Right atrium auricular region (tissue), 2 donors: ENCODE measurements at regions not wholly inside any gene's neighbourhood (a gene's known extent, or its start where the extent isn't known, plus 50 kb on each side); places are given as distances from the start of the nearest gene placed in this dataset.

Experiments used
- DNase-seq: peaks from one replicate; pipeline ENCODE4 v3.0.0-alpha.2; 2019; ENCODE audit warnings: low spot score
- H3K27ac ChIP-seq, 2 donors: fragments of 200-600 bp; sonication (generic); 1 replicate in 1 of 2; 2 replicates in 1 of 2; pipeline ENCODE4 v1.5.1; 2016 to 2019
- H3K27me3 ChIP-seq, 2 donors: fragments of 200-600 bp; sonication (generic); one replicate each; pipeline versions ENCODE4 v1.5.1 to v1.6.0; 2017 to 2019
- H3K36me3 ChIP-seq: fragments of 200-600 bp; sonication (generic); one replicate; pipeline ENCODE4 v1.5.1; 2016
- H3K4me1 ChIP-seq, 2 donors: fragments of 200-600 bp; sonication (generic); one replicate each; pipeline versions ENCODE4 v1.5.1 to v1.6.0; 2017 to 2019
- H3K4me3 ChIP-seq, 2 donors: fragments of 200-600 bp; sonication (generic); 1 replicate in 1 of 2; 2 replicates in 1 of 2; pipeline ENCODE4 v1.5.1; 2017 to 2019; ENCODE audit warnings: mild to moderate bottlenecking in 1 of 2, moderate library complexity in 1 of 2
- H3K9me3 ChIP-seq, 2 donors: fragments of 200-600 bp; sonication (generic); one replicate each; pipeline ENCODE4 v1.5.1; 2019
- CTCF ChIP-seq, 2 donors: fragments of 200-600 bp; sonication (generic); IDR thresholded peaks; one replicate each; pipeline ENCODE4 v1.5.1; 2019; ENCODE audit warnings: antibody characterized with exemption in 2 of 2

GRCh38 chr2:122156176-122156890 is 400.9 kb downstream of the TSN start:
- TF ChIP-seq CTCF (IDR thresholded peaks at IDR 0.05), result no peak
- Histone ChIP-seq H3K27ac (no peak overlapping the region), H3K27me3 (no peaks in the 10 kb centered on the region), H3K9me3 (no peaks in the 10 kb centered on the region), H3K36me3 (no peaks in the 10 kb centered on the region), H3K4me1 (no peaks in the 10 kb centered on the region), H3K4me3 (no peak overlapping the region)
- DNase-seq, result no peak

GRCh38 chr2:122157158-122157557 is 401.7 kb downstream of the TSN start:
- TF ChIP-seq CTCF (IDR thresholded peaks at IDR 0.05), result no peak
- Histone ChIP-seq H3K27me3 (no peaks in the 10 kb centered on the region), H3K27ac (no peak overlapping the region), H3K4me3 (no peak overlapping the region), H3K9me3 (no peaks in the 10 kb centered on the region), H3K36me3 (no peaks in the 10 kb centered on the region), H3K4me1 (no peaks in the 10 kb centered on the region)
- DNase-seq, result no peak

GRCh38 chr2:122163617-122164016 is 408.2 kb downstream of the TSN start:
- Histone ChIP-seq H3K4me1 (no peaks in the 10 kb centered on the region), H3K4me3 (no peak overlapping the region), H3K27me3 (no peaks in the 10 kb centered on the region), H3K27ac (no peak overlapping the region), H3K9me3 (no peaks in the 10 kb centered on the region), H3K36me3 (no peaks in the 10 kb centered on the region)
- no peak for TF ChIP-seq CTCF (IDR thresholded peaks at IDR 0.05)
- no peak for DNase-seq

- Histone ChIP-seq H3K27ac (no peak overlapping the region), H3K27me3 (no peaks in the 10 kb centered on the region), H3K9me3 (no peaks in the 10 kb centered on the region), H3K4me1 (no peaks in the 10 kb centered on the region), H3K36me3 (no peaks in the 10 kb centered on the region), H3K4me3 (no peak overlapping the region)
- no peak for DNase-seq
- TF ChIP-seq CTCF (IDR thresholded peaks at IDR 0.05), result no peak
Observed at GRCh38 chr2:122164964-122165363, 409.5 kb downstream of the TSN start.

GRCh38 chr2:122166820-122167219 is 411.4 kb downstream of the TSN start:
- Histone ChIP-seq H3K27ac (no peak overlapping the region), H3K36me3 (no peaks in the 10 kb centered on the region), H3K4me3 (no peak overlapping the region), H3K9me3 (no peaks in the 10 kb centered on the region), H3K4me1 (no peaks in the 10 kb centered on the region), H3K27me3 (no peaks in the 10 kb centered on the region)
- no peak for DNase-seq
- no peak for TF ChIP-seq CTCF (IDR thresholded peaks at IDR 0.05)

- Histone ChIP-seq H3K4me3 (no peak overlapping the region), H3K9me3 (no peaks in the 10 kb centered on the region), H3K27ac (no peak overlapping the region), H3K4me1 (no peaks in the 10 kb centered on the region), H3K36me3 (no peaks in the 10 kb centered on the region), H3K27me3 (no peaks in the 10 kb centered on the region)
- no peak for DNase-seq
- TF ChIP-seq CTCF (IDR thresholded peaks at IDR 0.05), result no peak
Observed at GRCh38 chr2:122167515-122167914, 412.1 kb downstream of the TSN start.
